GM21737 (cell line): ENCODE measurements at regions not wholly inside any gene's neighbourhood (a gene's known extent, or its start where the extent isn't known, plus 50 kb on each side); places are given as distances from the start of the nearest gene placed in this dataset.
"Not testable (repeated sequence)": the region's sequence is repeated elsewhere in the genome, so short reads cannot be mapped to it uniquely, and the experiment has no call there.

Source experiments
- ATAC-seq: cut with Tn5 transposase; IDR thresholded peaks from one replicate; pipeline ENCODE4 v1.9.1; 2021; ENCODE audit warnings: mild to moderate bottlenecking, moderate library complexity; ENCODE audit not compliant: unreplicated experiment

DNA sequence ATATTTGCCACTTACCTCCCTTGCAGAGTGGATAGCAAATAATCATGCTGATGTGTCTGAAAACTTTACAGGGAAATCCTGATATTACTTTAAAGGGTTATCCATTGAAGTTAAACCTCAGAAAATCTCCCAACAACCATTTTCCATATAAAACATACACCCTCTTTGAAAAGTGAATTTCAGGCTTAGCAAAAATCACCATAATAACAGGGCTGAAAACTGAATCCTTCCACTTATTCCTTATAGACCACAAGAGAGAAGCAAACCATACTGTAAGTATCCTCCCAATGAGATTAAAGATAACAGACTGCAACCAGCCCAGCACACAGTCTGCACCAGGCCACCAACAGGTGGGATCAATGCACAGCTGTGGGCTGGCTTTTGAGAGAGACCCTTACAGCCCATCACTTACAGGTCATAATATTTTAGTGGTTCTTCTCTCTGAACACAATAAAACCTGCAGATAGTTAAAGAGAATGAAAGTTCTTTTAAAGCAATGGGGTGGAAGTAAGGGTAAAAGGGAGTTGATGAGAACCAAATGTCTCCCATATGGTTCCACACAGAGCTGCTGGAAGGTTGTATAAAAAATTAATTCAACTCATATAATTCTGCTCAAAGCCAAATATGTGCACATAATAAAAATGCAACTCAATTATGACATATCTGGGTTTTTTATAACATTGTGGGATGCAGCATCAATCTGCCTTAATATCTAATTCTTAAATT is 376.2 kb upstream of the GRAMD2B start:
- no peak for ATAC-seq

- no peak for ATAC-seq
These were observed 371.1 kb upstream of the GRAMD2B start for GRCh38 chr5:126052120-126052519.

GRCh38 chr5:126052791-126053190 is 370.4 kb upstream of the GRAMD2B start:
- ATAC-seq: no peak

DNA sequence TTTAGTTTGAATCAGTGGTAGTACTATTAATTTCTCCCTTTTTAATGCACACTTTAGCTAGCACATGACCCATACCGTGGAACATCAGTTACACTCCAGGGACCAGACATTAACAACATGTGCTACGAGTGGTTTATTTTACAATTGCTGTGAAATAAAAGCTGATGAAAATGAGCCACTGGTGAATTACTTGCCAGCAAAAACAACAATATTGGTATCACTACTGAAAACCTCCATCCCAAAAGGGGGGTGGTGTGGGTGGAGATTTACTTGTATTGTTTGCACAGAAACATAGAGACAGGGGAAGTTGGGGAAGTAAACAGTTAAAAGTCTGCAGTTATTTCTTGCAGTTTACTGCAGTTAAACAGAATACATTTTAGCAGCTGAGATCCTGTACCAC is 369.6 kb upstream of the GRAMD2B start:
- ATAC-seq: no peak

GRCh38 chr5:126054577-126055347 is 368.4 kb upstream of the GRAMD2B start:
- no peak for ATAC-seq

DNA sequence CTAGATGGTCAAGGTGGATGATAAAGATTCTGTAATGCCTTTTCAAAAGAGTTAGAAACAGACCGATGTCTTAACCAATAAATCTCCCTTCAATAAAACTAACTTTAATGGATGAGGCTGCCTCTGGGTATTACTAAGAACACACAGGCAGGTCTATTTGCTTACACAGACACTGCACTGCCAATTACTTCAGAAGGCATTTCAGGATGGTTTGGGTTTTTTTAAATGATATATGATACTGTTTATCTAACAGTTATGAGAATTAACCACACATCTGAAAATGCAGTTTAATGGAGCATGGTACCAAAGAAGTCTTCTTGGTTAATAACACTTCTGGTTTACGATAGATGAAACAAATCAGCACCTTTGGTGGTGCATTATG is 367.9 kb upstream of the GRAMD2B start:
- no peak for ATAC-seq

- no peak for ATAC-seq
These were observed 366.9 kb upstream of the GRAMD2B start for GRCh38 chr5:126056352-126056751.

- ATAC-seq: no peak
These were observed 366.2 kb upstream of the GRAMD2B start for GRCh38 chr5:126056851-126057622.

GRCh38 chr5:126058392-126058791 is 364.8 kb upstream of the GRAMD2B start:
- not testable (repeated sequence) for ATAC-seq

- ATAC-seq: no peak
These were observed 360.6 kb upstream of the GRAMD2B start for GRCh38 chr5:126062398-126063221.

GRCh38 chr5:126065061-126065460 is 358.1 kb upstream of the GRAMD2B start:
- ATAC-seq: no peak

DNA sequence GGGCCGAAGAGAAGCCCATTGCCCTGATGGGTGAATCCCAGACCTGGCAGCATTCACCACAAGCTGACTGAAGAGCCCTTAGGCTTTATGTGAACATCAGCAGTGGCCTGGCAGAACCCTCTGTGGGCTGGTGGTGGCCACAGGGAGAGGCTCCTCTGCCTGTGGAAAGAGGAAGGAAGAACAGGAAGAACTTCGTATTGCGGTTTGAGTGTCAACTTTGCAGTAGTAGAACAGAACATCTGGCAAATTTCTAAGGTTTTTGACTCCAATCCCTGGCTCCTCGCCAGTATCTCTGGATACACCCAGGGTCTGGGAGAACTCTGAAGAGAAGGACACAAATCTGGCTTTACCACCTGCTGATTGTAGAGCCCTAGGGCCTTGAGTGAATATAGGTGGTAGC is 356.4 kb upstream of the GRAMD2B start:
- no peak for ATAC-seq

DNA sequence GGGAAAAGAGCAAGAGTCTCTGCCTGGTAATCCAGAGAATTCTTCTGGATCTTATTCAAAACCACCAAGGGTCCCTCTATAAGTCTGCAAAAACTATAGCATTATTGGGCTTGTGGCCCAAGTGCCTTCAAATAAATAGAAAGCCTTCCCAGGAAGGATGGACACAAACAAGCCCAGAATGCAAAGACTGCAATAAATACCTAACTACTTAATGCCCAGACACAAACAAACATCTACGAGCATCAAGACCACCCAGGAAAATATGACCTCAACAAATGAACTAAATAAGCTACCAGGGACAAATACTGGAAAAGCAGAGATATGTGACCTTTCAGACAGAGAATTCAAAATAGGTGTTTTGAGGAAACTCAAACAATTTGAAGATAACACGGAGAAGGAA is 355.8 kb upstream of the GRAMD2B start:
- ATAC-seq: no peak

- no peak for ATAC-seq
These were observed 353.9 kb upstream of the GRAMD2B start for GRCh38 chr5:126069329-126069728.

GRCh38 chr5:126070481-126070880 is 352.7 kb upstream of the GRAMD2B start:
- ATAC-seq: no peak

- ATAC-seq: no peak
These were observed 348.7 kb upstream of the GRAMD2B start for GRCh38 chr5:126074538-126074937.

- no peak for ATAC-seq
These were observed 343.9 kb upstream of the GRAMD2B start for GRCh38 chr5:126079266-126079665.

DNA sequence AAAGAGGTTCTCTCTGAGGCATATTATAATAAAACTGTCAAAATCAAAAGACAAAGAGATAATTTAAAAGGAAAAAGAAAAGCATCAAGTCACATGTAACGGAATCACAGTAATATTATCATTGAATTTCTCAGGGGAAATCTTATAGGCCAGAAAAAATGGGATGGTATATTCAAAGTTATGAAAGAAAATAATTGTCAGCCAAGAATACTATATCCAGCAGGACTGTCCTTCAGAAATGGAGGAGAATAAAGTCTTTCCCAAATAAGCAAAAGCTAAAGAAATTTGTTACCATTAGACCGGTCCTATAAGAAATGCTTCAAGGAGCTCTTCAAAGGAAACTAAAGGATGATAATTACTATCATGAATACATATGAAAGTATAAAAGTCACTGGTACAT is 342.0 kb upstream of the GRAMD2B start:
- ATAC-seq: no peak

- no peak for ATAC-seq
These were observed 330.2 kb upstream of the GRAMD2B start for GRCh38 chr5:126093041-126093440.

DNA sequence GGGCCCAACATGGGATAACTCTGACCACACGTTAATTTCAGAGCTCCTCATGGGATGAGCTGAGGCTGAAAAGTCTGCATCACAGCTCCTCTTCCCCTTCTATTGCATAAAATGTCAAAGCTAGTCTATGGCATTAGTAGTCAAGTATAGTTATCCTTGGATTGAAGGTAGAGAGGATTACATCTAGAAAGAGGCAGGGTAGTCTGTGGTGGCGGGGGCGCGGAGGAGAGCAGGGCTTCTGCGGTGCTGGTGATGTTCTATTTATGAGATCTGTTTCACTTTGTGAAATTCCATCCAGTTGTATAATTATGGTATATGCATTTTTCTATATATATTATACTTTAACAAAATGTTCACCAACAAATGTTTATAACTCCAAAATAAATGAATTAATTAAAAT is 329.5 kb upstream of the GRAMD2B start:
- ATAC-seq: no peak

- ATAC-seq: no peak
These were observed 328.2 kb upstream of the GRAMD2B start for GRCh38 chr5:126094991-126095390.
